ENCODE measurements at regions not wholly inside any gene's neighbourhood (a gene's known extent, or its start where the extent isn't known, plus 50 kb on each side); places are given as distances from the start of the nearest gene placed in this dataset.

- TF ChIP-seq, protein P1, sequence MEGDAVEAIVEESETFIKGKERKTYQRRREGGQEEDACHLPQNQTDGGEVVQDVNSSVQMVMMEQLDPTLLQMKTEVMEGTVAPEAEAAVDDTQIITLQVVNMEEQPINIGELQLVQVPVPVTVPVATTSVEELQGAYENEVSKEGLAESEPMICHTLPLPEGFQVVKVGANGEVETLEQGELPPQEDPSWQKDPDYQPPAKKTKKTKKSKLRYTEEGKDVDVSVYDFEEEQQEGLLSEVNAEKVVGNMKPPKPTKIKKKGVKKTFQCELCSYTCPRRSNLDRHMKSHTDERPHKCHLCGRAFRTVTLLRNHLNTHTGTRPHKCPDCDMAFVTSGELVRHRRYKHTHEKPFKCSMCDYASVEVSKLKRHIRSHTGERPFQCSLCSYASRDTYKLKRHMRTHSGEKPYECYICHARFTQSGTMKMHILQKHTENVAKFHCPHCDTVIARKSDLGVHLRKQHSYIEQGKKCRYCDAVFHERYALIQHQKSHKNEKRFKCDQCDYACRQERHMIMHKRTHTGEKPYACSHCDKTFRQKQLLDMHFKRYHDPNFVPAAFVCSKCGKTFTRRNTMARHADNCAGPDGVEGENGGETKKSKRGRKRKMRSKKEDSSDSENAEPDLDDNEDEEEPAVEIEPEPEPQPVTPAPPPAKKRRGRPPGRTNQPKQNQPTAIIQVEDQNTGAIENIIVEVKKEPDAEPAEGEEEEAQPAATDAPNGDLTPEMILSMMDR (IDR thresholded peaks at IDR 0.05; ENCODE audit: insufficient read depth, low read depth, low read length): no peak
- no peak for TF ChIP-seq EZH2 (IDR thresholded peaks at IDR 0.05; ENCODE audit: insufficient read depth, low read length)
Observed at GRCh38 chr1:4086921-4087320, 186.8 kb upstream of the C1orf174 start.
